Peyer's patch (tissue), 4 donors: ENCODE measurements at regions not wholly inside any gene's neighbourhood (a gene's known extent, or its start where the extent isn't known, plus 50 kb on each side); places are given as distances from the start of the nearest gene placed in this dataset.

ENCODE experiments used
- POLR2A ChIP-seq, 2 donors: fragments of 450-650 bp; IDR thresholded peaks; one replicate each; pipeline ENCODE4 v1.5.1; 2017; ENCODE audit warnings: antibody characterized with exemption in 2 of 2, mild to moderate bottlenecking in 2 of 2, moderate library complexity in 2 of 2
- TF ChIP-seq, protein P1 (sequence below), 6 experiments: fragments of 450-650 bp in 4 of 6; fragments of 200-600 bp in 2 of 6; sonication (generic) in 1 of 6; IDR thresholded peaks; one replicate each; pipeline ENCODE4 v1.5.1; 2017 to 2019; ENCODE audit warnings: antibody characterized with exemption in 6 of 6, mild to moderate bottlenecking in 3 of 6, moderate library complexity in 1 of 6

DNA sequence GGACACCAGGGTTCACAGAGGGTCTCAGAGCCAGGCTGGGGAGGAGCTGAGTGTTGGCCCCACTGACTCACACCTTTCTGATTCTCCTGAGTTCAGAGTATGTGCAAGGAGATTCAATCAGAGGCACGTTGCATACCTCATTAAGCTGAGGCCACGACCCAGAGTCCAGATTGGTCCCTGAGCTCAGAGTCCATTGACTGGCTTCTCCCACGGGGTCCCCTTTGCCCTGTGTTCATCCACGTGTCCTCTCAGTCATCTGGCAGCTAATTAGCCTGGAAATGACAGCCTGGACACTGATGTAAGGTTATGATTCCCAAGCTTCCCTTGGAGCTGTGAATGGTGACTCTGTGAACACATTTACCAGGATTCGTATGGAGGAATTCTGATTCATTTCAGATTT lies 267.2 kb downstream of the SH3BP4 start:
- TF ChIP-seq, protein P1, sequence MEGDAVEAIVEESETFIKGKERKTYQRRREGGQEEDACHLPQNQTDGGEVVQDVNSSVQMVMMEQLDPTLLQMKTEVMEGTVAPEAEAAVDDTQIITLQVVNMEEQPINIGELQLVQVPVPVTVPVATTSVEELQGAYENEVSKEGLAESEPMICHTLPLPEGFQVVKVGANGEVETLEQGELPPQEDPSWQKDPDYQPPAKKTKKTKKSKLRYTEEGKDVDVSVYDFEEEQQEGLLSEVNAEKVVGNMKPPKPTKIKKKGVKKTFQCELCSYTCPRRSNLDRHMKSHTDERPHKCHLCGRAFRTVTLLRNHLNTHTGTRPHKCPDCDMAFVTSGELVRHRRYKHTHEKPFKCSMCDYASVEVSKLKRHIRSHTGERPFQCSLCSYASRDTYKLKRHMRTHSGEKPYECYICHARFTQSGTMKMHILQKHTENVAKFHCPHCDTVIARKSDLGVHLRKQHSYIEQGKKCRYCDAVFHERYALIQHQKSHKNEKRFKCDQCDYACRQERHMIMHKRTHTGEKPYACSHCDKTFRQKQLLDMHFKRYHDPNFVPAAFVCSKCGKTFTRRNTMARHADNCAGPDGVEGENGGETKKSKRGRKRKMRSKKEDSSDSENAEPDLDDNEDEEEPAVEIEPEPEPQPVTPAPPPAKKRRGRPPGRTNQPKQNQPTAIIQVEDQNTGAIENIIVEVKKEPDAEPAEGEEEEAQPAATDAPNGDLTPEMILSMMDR (IDR thresholded peaks at IDR 0.05), result no peak
- no peak for TF ChIP-seq POLR2A (IDR thresholded peaks at IDR 0.05)
